HepG2 (cell line): ENCODE measurements at regions not wholly inside any gene's neighbourhood (a gene's known extent, or its start where the extent isn't known, plus 50 kb on each side); places are given as distances from the start of the nearest gene placed in this dataset.

Experiments used
- FOXJ3 ChIP-seq: sonication (generic); formaldehyde crosslinking; IDR thresholded peaks from 2 replicates; pipeline ENCODE4 v1.4.0; 2020; ENCODE audit warnings: missing genetic modification reagents, mild to moderate bottlenecking, borderline replicate concordance
- HES4 ChIP-seq: sonication (generic); formaldehyde crosslinking; IDR thresholded peaks from 2 replicates; pipeline ENCODE4 v1.9.0; 2021; ENCODE audit warnings: mild to moderate bottlenecking, missing genetic modification reagents, borderline replicate concordance
- ZFP36 ChIP-seq: fragments of 150-350 bp; IDR thresholded peaks from 2 replicates; pipeline ENCODE4 v1.6.1; 2018; ENCODE audit warnings: borderline replicate concordance, low read length, low read depth; ENCODE audit not compliant: partially characterized antibody
- ZNF232 ChIP-seq: sonication (generic); formaldehyde crosslinking; IDR thresholded peaks from 2 replicates; pipeline ENCODE4 v1.4.0; 2020; ENCODE audit warnings: missing genetic modification reagents, borderline replicate concordance
- ZNF430 ChIP-seq: sonication (generic); formaldehyde crosslinking; IDR thresholded peaks from 2 replicates; pipeline ENCODE4 v1.9.0; 2021; ENCODE audit warnings: mild to moderate bottlenecking, missing genetic modification reagents
- TF ChIP-seq, protein P1 (sequence below): IDR thresholded peaks from 2 replicates; pipeline ENCODE4 v1.6.1; 2016; ENCODE audit warnings: missing biosample characterization, missing genetic modification reagents, low read depth

DNA sequence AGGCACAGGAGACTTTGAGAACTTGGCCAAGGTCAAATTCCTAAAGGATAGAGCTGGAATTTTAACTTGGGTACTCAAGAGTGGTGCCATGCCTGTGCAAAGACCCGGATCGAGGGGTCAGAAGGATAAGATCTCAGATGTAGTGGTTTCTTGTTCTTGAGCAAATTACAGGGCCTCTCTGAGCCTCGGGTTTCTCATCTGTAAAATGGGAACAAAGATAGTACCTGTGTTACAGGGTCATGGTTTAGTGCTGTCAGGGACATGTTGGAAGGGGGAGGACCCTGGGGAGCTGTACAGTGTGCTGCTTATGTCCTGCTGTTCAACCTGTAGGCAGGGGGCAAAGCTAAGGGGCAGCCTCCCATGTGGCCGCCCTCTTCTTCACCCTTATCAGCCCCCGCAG is 173.5 kb upstream of the HAAO start:
- TF ChIP-seq, protein P1, sequence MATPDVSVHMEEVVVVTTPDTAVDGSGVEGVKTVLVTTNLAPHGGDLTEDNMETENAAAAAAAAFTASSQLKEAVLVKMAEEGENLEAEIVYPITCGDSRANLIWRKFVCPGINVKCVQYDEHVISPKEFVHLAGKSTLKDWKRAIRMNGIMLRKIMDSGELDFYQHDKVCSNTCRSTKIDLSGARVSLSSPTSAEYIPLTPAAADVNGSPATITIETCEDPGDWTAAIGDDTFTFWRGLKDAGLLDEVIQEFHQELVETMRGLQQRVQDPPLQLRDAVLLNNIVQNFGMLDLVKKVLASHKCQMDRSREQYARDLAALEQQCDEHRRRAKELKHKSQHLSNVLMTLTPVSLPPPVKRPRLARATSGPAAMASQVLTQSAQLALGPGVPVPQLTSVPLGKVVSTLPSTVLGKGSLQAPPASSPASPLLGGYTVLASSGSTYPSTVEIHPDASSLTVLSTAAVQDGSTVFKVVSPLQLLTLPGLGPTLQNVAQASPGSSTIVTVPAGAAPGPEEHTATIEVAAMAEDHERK: no peak
- TF ChIP-seq ZFP36 (no peak), HES4 (CRISPR knock-in tag) (no peak), ZNF430 (CRISPR knock-in tag) (no peak), ZNF232 (CRISPR knock-in tag) (no peak), FOXJ3 (no peak)
